ENCODE measurements at regions not wholly inside any gene's neighbourhood (a gene's known extent, or its start where the extent isn't known, plus 50 kb on each side); places are given as distances from the start of the nearest gene placed in this dataset.

DNA sequence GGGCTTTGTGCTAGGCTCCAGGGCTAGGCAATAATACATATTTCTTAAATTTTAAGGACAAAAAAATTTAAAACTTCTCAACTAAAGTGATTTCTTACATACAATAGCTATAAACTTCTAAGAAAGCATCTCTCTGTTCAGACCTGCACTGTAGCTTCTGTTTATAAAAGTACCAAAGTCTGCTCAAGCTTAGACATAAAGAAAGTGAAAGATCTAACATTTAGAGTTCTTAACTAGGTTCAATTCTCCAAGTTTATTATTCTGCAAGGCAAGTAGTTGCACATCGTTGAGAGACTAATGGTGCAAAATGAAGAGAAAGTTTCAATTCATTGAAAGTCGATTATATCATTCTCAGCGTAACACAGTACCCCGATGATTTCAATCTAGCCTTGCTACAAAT, 857.4 kb upstream of the HTR2C start (continued):
- no peak for TF ChIP-seq ZNF331 (CRISPR knock-in tag; IDR thresholded peaks at IDR 0.05; ENCODE audit: low read depth)
- TF ChIP-seq NANOG (IDR thresholded peaks at IDR 0.05; ENCODE audit: borderline replicate concordance): no peak
- TF ChIP-seq EZH2 (IDR thresholded peaks at IDR 0.05; ENCODE audit: low read depth, unreplicated experiment): no peak

DNA sequence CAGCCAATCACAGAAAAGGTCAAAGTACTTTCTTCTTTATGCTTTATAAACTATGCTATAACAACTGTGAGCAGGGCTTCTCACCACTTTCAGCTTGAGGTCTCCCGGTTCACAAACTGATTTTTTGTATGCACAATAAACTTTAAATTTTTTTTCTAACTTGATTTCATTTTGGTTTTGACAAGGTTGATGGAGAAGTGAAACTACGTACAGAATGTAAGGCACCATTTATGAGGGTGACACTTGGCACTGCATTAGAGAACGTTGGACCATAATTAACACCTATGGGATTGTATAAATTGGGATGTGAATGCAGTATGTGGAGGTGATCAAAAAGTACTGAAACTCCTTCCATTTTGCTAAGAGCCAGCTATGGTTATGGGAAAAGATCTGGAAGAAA, 857.9 kb upstream of the HTR2C start:
- TF ChIP-seq ZNF114 (CRISPR knock-in tag; IDR thresholded peaks at IDR 0.05) (no peak), CTCF (conservative IDR thresholded peaks at IDR 0.05; ENCODE audit: low read depth in 2 of 2) (no peak), CREB1 (CRISPR knock-in tag; IDR thresholded peaks at IDR 0.05; ENCODE audit: low read depth) (no peak), JUNB (IDR thresholded peaks at IDR 0.05; ENCODE audit: unreplicated experiment) (no peak), EZH2phosphoT487 (IDR thresholded peaks at IDR 0.05; ENCODE audit: unreplicated experiment) (no peak), ZNF331 (CRISPR knock-in tag; IDR thresholded peaks at IDR 0.05; ENCODE audit: low read depth) (no peak), EZH2 (IDR thresholded peaks at IDR 0.05; ENCODE audit: low read depth, unreplicated experiment) (no peak), ETS1 (IDR thresholded peaks at IDR 0.05) (no peak), NANOG (IDR thresholded peaks at IDR 0.05; ENCODE audit: borderline replicate concordance) (no peak), POLR2AphosphoS5 (IDR thresholded peaks at IDR 0.05; ENCODE audit: low read depth) (no peak), REST (IDR thresholded peaks at IDR 0.05; ENCODE audit: unreplicated experiment) (no peak), STAT1 (IDR thresholded peaks at IDR 0.05; ENCODE audit: unreplicated experiment) (no peak)
- TF ChIP-seq, protein P1, sequence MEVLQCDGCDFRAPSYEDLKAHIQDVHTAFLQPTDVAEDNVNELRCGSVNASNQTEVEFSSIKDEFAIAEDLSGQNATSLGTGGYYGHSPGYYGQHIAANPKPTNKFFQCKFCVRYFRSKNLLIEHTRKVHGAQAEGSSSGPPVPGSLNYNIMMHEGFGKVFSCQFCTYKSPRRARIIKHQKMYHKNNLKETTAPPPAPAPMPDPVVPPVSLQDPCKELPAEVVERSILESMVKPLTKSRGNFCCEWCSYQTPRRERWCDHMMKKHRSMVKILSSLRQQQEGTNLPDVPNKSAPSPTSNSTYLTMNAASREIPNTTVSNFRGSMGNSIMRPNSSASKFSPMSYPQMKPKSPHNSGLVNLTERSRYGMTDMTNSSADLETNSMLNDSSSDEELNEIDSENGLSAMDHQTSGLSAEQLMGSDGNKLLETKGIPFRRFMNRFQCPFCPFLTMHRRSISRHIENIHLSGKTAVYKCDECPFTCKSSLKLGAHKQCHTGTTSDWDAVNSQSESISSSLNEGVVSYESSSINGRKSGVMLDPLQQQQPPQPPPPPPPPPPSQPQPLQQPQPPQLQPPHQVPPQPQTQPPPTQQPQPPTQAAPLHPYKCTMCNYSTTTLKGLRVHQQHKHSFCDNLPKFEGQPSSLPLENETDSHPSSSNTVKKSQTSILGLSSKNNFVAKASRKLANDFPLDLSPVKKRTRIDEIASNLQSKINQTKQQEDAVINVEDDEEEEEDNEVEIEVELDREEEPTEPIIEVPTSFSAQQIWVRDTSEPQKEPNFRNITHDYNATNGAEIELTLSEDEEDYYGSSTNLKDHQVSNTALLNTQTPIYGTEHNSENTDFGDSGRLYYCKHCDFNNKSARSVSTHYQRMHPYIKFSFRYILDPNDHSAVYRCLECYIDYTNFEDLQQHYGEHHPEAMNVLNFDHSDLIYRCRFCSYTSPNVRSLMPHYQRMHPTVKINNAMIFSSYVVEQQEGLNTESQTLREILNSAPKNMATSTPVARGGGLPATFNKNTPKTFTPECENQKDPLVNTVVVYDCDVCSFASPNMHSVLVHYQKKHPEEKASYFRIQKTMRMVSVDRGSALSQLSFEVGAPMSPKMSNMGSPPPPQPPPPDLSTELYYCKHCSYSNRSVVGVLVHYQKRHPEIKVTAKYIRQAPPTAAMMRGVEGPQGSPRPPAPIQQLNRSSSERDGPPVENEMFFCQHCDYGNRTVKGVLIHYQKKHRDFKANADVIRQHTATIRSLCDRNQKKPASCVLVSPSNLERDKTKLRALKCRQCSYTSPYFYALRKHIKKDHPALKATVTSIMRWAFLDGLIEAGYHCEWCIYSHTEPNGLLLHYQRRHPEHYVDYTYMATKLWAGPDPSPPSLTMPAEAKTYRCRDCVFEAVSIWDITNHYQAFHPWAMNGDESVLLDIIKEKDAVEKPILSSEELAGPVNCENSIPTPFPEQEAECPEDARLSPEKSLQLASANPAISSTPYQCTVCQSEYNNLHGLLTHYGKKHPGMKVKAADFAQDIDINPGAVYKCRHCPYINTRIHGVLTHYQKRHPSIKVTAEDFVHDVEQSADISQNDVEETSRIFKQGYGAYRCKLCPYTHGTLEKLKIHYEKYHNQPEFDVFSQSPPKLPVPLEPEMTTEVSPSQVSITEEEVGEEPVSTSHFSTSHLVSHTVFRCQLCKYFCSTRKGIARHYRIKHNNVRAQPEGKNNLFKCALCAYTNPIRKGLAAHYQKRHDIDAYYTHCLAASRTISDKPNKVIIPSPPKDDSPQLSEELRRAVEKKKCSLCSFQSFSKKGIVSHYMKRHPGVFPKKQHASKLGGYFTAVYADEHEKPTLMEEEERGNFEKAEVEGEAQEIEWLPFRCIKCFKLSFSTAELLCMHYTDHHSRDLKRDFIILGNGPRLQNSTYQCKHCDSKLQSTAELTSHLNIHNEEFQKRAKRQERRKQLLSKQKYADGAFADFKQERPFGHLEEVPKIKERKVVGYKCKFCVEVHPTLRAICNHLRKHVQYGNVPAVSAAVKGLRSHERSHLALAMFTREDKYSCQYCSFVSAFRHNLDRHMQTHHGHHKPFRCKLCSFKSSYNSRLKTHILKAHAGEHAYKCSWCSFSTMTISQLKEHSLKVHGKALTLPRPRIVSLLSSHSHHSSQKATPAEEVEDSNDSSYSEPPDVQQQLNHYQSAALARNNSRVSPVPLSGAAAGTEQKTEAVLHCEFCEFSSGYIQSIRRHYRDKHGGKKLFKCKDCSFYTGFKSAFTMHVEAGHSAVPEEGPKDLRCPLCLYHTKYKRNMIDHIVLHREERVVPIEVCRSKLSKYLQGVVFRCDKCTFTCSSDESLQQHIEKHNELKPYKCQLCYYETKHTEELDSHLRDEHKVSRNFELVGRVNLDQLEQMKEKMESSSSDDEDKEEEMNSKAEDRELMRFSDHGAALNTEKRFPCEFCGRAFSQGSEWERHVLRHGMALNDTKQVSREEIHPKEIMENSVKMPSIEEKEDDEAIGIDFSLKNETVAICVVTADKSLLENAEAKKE (CRISPR knock-in tag; IDR thresholded peaks at IDR 0.05): no peak
- H3K27ac Mint-ChIP-seq: no peak overlapping the region
- Histone ChIP-seq H3K27me3 (ENCODE audit: insufficient read depth) (no peaks in the 10 kb centered on the region), H3F3A (replicated peaks; ENCODE audit: low read depth) (no peaks in the 10 kb centered on the region), H3K4me3 (no peak overlapping the region), H3K4me2 (no peak overlapping the region), H3K4me1 (ENCODE audit: insufficient read depth) (no peaks in the 10 kb centered on the region), H3K27ac (ENCODE audit: low read depth) (no peak overlapping the region), H3K36me3 (ENCODE audit: insufficient read depth) (peaks cover 4% of the 10 kb centered on the region; the same call in 1 of the 2 replicates), H2AFZ (no peak overlapping the region), H3K79me2 (replicated peaks; ENCODE audit: insufficient read depth) (no peaks in the 10 kb centered on the region), H3K9me2 (ENCODE audit: insufficient read depth) (no peaks in the 10 kb centered on the region), H4K20me1 (replicated peaks; ENCODE audit: insufficient read depth) (no peaks in the 10 kb centered on the region)
- H3K27me3 Mint-ChIP-seq (ENCODE audit: insufficient read depth, low read depth, poor library complexity): no peaks in the 10 kb centered on the region
- ATAC-seq (no peak), DNase-seq (ENCODE audit: low spot score) (no peak)
- peaks cover 5% of the 10 kb centered on the region; the same call in 1 of the 3 replicates for H3K9me3 Mint-ChIP-seq
- H3K4me1 Mint-ChIP-seq: no peaks in the 10 kb centered on the region
- peaks cover 5% of the 10 kb centered on the region; the same call in 1 of the 3 replicates for H3K36me3 Mint-ChIP-seq (ENCODE audit: low read depth)
- no peak overlapping the region for H3K4me3 Mint-ChIP-seq

All from GM23338 (cell line).